GM23338 (cell line): ENCODE measurements at regions not wholly inside any gene's neighbourhood (a gene's known extent, or its start where the extent isn't known, plus 50 kb on each side); places are given as distances from the start of the nearest gene placed in this dataset.
"Not testable (repeated sequence)": the region's sequence is repeated elsewhere in the genome, so short reads cannot be mapped to it uniquely, and the experiment has no call there.

Experiments used
- ATAC-seq: fragments of 200-7000 bp; cut with Tn5 transposase; 3 replicates; pipeline ENCODE4 v1.9.1; 2020
- DNase-seq: peaks from one replicate; pipeline ENCODE4 v3.0.0-alpha.2; 2015; ENCODE audit warnings: low spot score
- H2AFZ ChIP-seq: fragments of 200-600 bp; sonication (generic); 2 replicates; pipeline ENCODE4 v1.8.0; 2016; ENCODE audit warnings: antibody characterized with exemption, mild to moderate bottlenecking, moderate library complexity
- H3F3A ChIP-seq: fragments of 200-600 bp; sonication (generic); replicated peaks from 2 replicates; pipeline ENCODE4 v1.8.0; 2017; ENCODE audit warnings: antibody characterized with exemption, mixed run types, low read depth
- H3K27ac ChIP-seq: fragments of 200-600 bp; sonication (generic); 2 replicates; pipeline ENCODE4 v1.6.1; 2016; ENCODE audit warnings: low read depth
- H3K27me3 ChIP-seq: fragments of 200-600 bp; sonication (generic); 2 replicates; pipeline ENCODE4 v1.8.0; 2016; ENCODE audit warnings: mild to moderate bottlenecking, mixed run types, moderate library complexity; ENCODE audit not compliant: insufficient read depth
- H3K36me3 ChIP-seq: fragments of 200-600 bp; sonication (generic); 2 replicates; pipeline ENCODE4 v1.8.0; 2016; ENCODE audit warnings: mild to moderate bottlenecking; ENCODE audit not compliant: insufficient read depth
- H3K4me1 ChIP-seq: fragments of 200-600 bp; sonication (generic); 2 replicates; pipeline ENCODE4 v1.8.0; 2016; ENCODE audit warnings: mild to moderate bottlenecking, moderate library complexity; ENCODE audit not compliant: insufficient read depth
- H3K4me2 ChIP-seq: fragments of 200-600 bp; sonication (generic); 2 replicates; pipeline ENCODE4 v1.7.1; 2017; ENCODE audit warnings: mixed run types
- H3K4me3 ChIP-seq: fragments of 200-600 bp; sonication (generic); 2 replicates; pipeline ENCODE4 v1.6.1; 2016; ENCODE audit warnings: mixed run types
- H3K79me2 ChIP-seq: fragments of 200-600 bp; sonication (generic); replicated peaks from 2 replicates; pipeline ENCODE4 v1.8.0; 2017; ENCODE audit warnings: mild to moderate bottlenecking; ENCODE audit not compliant: insufficient read depth
- H3K9me2 ChIP-seq: fragments of 200-600 bp; sonication (generic); 2 replicates; pipeline ENCODE4 v1.8.0; 2017; ENCODE audit not compliant: insufficient read depth
- H4K20me1 ChIP-seq: fragments of 200-600 bp; sonication (generic); replicated peaks from 2 replicates; pipeline ENCODE4 v1.8.0; 2017; ENCODE audit warnings: mild to moderate bottlenecking; ENCODE audit not compliant: insufficient read depth
- H3K27ac Mint-ChIP-seq: 2 replicates; pipeline ENCODE4 v1.8.0; 2020; ENCODE audit warnings: inconsistent platforms, mild to moderate bottlenecking, moderate library complexity, mixed read lengths
- H3K27me3 Mint-ChIP-seq: 3 replicates; pipeline ENCODE4 v1.8.0; 2022; ENCODE audit warnings: low read depth, mild to moderate bottlenecking, moderate library complexity, mixed read lengths, inconsistent platforms; ENCODE audit not compliant: insufficient read depth, poor library complexity
- H3K36me3 Mint-ChIP-seq: 3 replicates; pipeline ENCODE4 v1.8.0; 2021; ENCODE audit warnings: low read depth, mild to moderate bottlenecking, inconsistent platforms, moderate library complexity, mixed read lengths
- H3K4me1 Mint-ChIP-seq: 3 replicates; pipeline ENCODE4 v1.8.0; 2020; ENCODE audit warnings: mild to moderate bottlenecking, inconsistent platforms, mixed read lengths
- H3K4me3 Mint-ChIP-seq: 3 replicates; pipeline ENCODE4 v1.8.0; 2021; ENCODE audit warnings: moderate library complexity, mild to moderate bottlenecking, inconsistent platforms, mixed read lengths
- H3K9me3 Mint-ChIP-seq: 3 replicates; pipeline ENCODE4 v1.8.0; 2020; ENCODE audit warnings: moderate library complexity, mild to moderate bottlenecking, inconsistent platforms, mixed read lengths
- CTCF ChIP-seq, 2 experiments: fragments of 200-600 bp in 1 of 2; sonication (generic) in 1 of 2; conservative IDR thresholded peaks; 2 replicates each; pipeline versions ENCODE4 v1.5.1 to v1.6.1; 2016 to 2017; ENCODE audit warnings: antibody characterized with exemption in 2 of 2, low read depth in 2 of 2, mild to moderate bottlenecking in 2 of 2, moderate library complexity in 1 of 2
- EZH2 ChIP-seq: fragments of 200-600 bp; sonication (generic); IDR thresholded peaks from one replicate; pipeline ENCODE4 v1.8.0; 2017; ENCODE audit warnings: antibody characterized with exemption, mild to moderate bottlenecking, low read depth; ENCODE audit not compliant: unreplicated experiment
- JUNB ChIP-seq: IDR thresholded peaks from one replicate; pipeline ENCODE4 v1.6.1; 2016; ENCODE audit warnings: antibody characterized with exemption; ENCODE audit not compliant: unreplicated experiment
- POLR2AphosphoS5 ChIP-seq: IDR thresholded peaks from 2 replicates; pipeline ENCODE4 v1.6.1; 2016; ENCODE audit warnings: antibody characterized with exemption, low read depth
- ZNF114 ChIP-seq: fragments of 250-450 bp; sonication (Bioruptor Pico); IDR thresholded peaks from 2 replicates; pipeline ENCODE4 v1.5.0; 2020; ENCODE audit warnings: mild to moderate bottlenecking, moderate library complexity

GRCh38 chr4:52408032-52408431, 251.1 kb downstream of the USP46 start:
- H3K27me3 Mint-ChIP-seq: peaks cover 2% of the 10 kb centered on the region
- Histone ChIP-seq H3K27ac (no peak overlapping the region), H2AFZ (no peak overlapping the region), H3K4me2 (no peak overlapping the region), H3K4me1 (no peaks in the 10 kb centered on the region), H3K36me3 (no peaks in the 10 kb centered on the region), H3K79me2 (no peaks in the 10 kb centered on the region), H4K20me1 (no peaks in the 10 kb centered on the region), H3K4me3 (no peak overlapping the region), H3F3A (no peaks in the 10 kb centered on the region), H3K27me3 (no peaks in the 10 kb centered on the region), H3K9me2 (no peaks in the 10 kb centered on the region)
- H3K4me3 Mint-ChIP-seq: no peak overlapping the region
- H3K27ac Mint-ChIP-seq: no peak overlapping the region
- no peak for TF ChIP-seq JUNB
- H3K9me3 Mint-ChIP-seq: peaks cover 24% of the 10 kb centered on the region
- DNase-seq: no peak
- H3K36me3 Mint-ChIP-seq: peaks cover 16% of the 10 kb centered on the region
- ATAC-seq: no peak
- no peaks in the 10 kb centered on the region for H3K4me1 Mint-ChIP-seq

- H3K79me2 ChIP-seq: no peaks in the 10 kb centered on the region
- H3K27me3 ChIP-seq: no peaks in the 10 kb centered on the region
- ATAC-seq (no peak), DNase-seq (no peak)
- H3K9me2 ChIP-seq: no peaks in the 10 kb centered on the region
- no peaks in the 10 kb centered on the region for H3K4me1 ChIP-seq
- no peaks in the 10 kb centered on the region for H3F3A ChIP-seq
- Mint-ChIP-seq H3K4me1 (no peaks in the 10 kb centered on the region), H3K27me3 (peaks cover 2% of the 10 kb centered on the region), H3K27ac (no peak overlapping the region), H3K9me3 (peaks cover 26% of the 10 kb centered on the region), H3K36me3 (peaks cover 18% of the 10 kb centered on the region), H3K4me3 (no peak overlapping the region)
- H4K20me1 ChIP-seq: no peaks in the 10 kb centered on the region
- no peak overlapping the region for H3K27ac ChIP-seq
- H2AFZ ChIP-seq: no peak overlapping the region
- TF ChIP-seq ZNF114 (no peak), JUNB (no peak), EZH2 (no peak), POLR2AphosphoS5 (no peak), CTCF (conservative IDR thresholded peaks at IDR 0.05; ENCODE audit: low read depth in 2 of 2) (no peak)
- H3K4me3 ChIP-seq: no peak overlapping the region
- no peaks in the 10 kb centered on the region for H3K36me3 ChIP-seq
- H3K4me2 ChIP-seq: no peak overlapping the region
Observed at GRCh38 chr4:52408471-52408870, 250.6 kb downstream of the USP46 start.

GRCh38 chr4:52409766-52410165, 249.3 kb downstream of the USP46 start:
- not testable (repeated sequence) for ATAC-seq, H3K79me2 ChIP-seq
- peaks cover 26% of the 10 kb centered on the region for H3K9me3 Mint-ChIP-seq

More at GRCh38 chr4:52409766-52410165, 249.3 kb downstream of the USP46 start:
- H3K4me2 ChIP-seq, H3K9me2 ChIP-seq, H3K27me3 ChIP-seq, H3K27ac ChIP-seq, H3K4me3 ChIP-seq, H4K20me1 ChIP-seq, H3F3A ChIP-seq, H3K4me1 ChIP-seq, H2AFZ ChIP-seq, H3K4me3 Mint-ChIP-seq, DNase-seq, H3K36me3 ChIP-seq, H3K27me3 Mint-ChIP-seq, H3K4me1 Mint-ChIP-seq, H3K27ac Mint-ChIP-seq: not testable (repeated sequence)
- H3K36me3 Mint-ChIP-seq: peaks cover 18% of the 10 kb centered on the region
